GM13977 (cell line): ENCODE measurements at regions not wholly inside any gene's neighbourhood (a gene's known extent, or its start where the extent isn't known, plus 50 kb on each side); places are given as distances from the start of the nearest gene placed in this dataset.

Experiments
- DNase-seq: peaks from one replicate; pipeline ENCODE4 v3.0.0; 2012; ENCODE audit warnings: low spot score
- CTCF ChIP-seq: IDR thresholded peaks from 2 replicates; pipeline ENCODE4 v1.5.1; 2012; ENCODE audit warnings: mild to moderate bottlenecking, control low read depth; ENCODE audit not compliant: insufficient read depth; ENCODE audit errors: extremely low read depth, missing control alignments
- in situ Hi-C: fragments of 300-500 bp; cut with MboI; formaldehyde crosslinking; loops from one replicate; pipeline ENCODE4 v1.12.0; 2022; ENCODE audit warnings: low sequenced_read_pairs, low pct_unique_long_range_greater_than_20kb, mixed read lengths, inconsistent platforms; ENCODE audit not compliant: unreplicated experiment

GRCh38 chr2:64311948-64312621 lies 141.9 kb upstream of the LGALSL start:
- TF ChIP-seq CTCF: no peak
- in situ Hi-C loops: no loop called here
- no peak for DNase-seq

GRCh38 chr2:64312622-64313397 lies 141.2 kb upstream of the LGALSL start:
- TF ChIP-seq CTCF: no peak
- DNase-seq: no peak
- in situ Hi-C loops: no loop called here

GRCh38 chr2:64313398-64313723 lies 140.6 kb upstream of the LGALSL start:
- no peak for TF ChIP-seq CTCF
- no peak for DNase-seq
- in situ Hi-C loops: no loop called here

GRCh38 chr2:64315291-64315960 lies 138.5 kb upstream of the LGALSL start:
- DNase-seq: no peak
- in situ Hi-C loops: no loop called here
- TF ChIP-seq CTCF: no peak

GRCh38 chr2:64317707-64318475 lies 136.1 kb upstream of the LGALSL start:
- DNase-seq: peak; percentile 20
- TF ChIP-seq CTCF: peak; percentile 21
- in situ Hi-C loops: no loop called here

GRCh38 chr2:64318476-64318748 lies 135.6 kb upstream of the LGALSL start:
- DNase-seq: peak; percentile 32
- no peak for TF ChIP-seq CTCF
- in situ Hi-C loops: no loop called here
